ENCODE measurements at regions not wholly inside any gene's neighbourhood (a gene's known extent, or its start where the extent isn't known, plus 50 kb on each side); places are given as distances from the start of the nearest gene placed in this dataset.

DNA sequence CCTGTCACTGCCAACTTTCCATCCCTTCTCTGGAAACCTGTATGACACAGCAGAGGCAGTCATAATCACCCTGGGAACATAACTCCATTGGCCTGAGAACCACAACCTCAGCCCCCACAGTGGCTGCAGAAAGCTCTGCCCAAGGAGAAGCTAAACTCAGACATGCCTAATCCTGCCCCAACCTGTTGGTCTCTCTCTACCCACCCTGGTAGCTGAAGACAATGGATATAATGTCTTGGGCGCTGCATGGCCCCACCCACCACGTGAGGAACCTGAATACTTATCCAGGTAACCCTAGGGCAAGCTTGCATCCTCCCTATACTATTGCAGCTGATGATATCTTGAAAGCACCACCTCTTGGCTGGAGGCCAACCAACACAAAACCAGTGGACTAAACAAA lies 225.2 kb downstream of the TEX13C start:
- no peaks in the 10 kb centered on the region for H3K9me3 ChIP-seq (ENCODE audit: control insufficient read depth, low read length)
- no peak overlapping the region for H3K27ac ChIP-seq (ENCODE audit: low read depth, low read length)
- H3K9me3 Mint-ChIP-seq: peaks cover 33% of the 10 kb centered on the region
- 90% methylated on average over 2 of the region's 2 CpGs; no CpG with 5 or more reads in 1 of the 2 experiments for whole genome bisulfite sequencing, 2 experiments (ENCODE audit: insufficient coverage in 1 of 2, insufficient read length in 1 of 2)
- TF ChIP-seq, protein P1, sequence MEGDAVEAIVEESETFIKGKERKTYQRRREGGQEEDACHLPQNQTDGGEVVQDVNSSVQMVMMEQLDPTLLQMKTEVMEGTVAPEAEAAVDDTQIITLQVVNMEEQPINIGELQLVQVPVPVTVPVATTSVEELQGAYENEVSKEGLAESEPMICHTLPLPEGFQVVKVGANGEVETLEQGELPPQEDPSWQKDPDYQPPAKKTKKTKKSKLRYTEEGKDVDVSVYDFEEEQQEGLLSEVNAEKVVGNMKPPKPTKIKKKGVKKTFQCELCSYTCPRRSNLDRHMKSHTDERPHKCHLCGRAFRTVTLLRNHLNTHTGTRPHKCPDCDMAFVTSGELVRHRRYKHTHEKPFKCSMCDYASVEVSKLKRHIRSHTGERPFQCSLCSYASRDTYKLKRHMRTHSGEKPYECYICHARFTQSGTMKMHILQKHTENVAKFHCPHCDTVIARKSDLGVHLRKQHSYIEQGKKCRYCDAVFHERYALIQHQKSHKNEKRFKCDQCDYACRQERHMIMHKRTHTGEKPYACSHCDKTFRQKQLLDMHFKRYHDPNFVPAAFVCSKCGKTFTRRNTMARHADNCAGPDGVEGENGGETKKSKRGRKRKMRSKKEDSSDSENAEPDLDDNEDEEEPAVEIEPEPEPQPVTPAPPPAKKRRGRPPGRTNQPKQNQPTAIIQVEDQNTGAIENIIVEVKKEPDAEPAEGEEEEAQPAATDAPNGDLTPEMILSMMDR (conservative IDR thresholded peaks at IDR 0.05): no peak
- H3K36me3 ChIP-seq (ENCODE audit: control insufficient read depth, insufficient read depth, low read length): no peaks in the 10 kb centered on the region
- no peak overlapping the region for H3K4me3 ChIP-seq (ENCODE audit: low read length)
- no peak overlapping the region for H3K27ac Mint-ChIP-seq
- H3K36me3 Mint-ChIP-seq (ENCODE audit: low read depth): no peaks in the 10 kb centered on the region
- H3K9ac ChIP-seq (ENCODE audit: extremely low read depth, low read length, poor library complexity, severe bottlenecking): no peak overlapping the region
- no peak overlapping the region for H3K4me3 Mint-ChIP-seq
- DNase-seq: no peak
- H3K4me1 Mint-ChIP-seq: no peaks in the 10 kb centered on the region
- no peaks in the 10 kb centered on the region for H3K27me3 ChIP-seq (ENCODE audit: control insufficient read depth, insufficient read depth, low read length, poor library complexity, severe bottlenecking)
- no peaks in the 10 kb centered on the region for H3K27me3 Mint-ChIP-seq (ENCODE audit: insufficient read depth)
- no peaks in the 10 kb centered on the region for H3K4me1 ChIP-seq (ENCODE audit: control insufficient read depth, insufficient read depth, low read length)

DNA sequence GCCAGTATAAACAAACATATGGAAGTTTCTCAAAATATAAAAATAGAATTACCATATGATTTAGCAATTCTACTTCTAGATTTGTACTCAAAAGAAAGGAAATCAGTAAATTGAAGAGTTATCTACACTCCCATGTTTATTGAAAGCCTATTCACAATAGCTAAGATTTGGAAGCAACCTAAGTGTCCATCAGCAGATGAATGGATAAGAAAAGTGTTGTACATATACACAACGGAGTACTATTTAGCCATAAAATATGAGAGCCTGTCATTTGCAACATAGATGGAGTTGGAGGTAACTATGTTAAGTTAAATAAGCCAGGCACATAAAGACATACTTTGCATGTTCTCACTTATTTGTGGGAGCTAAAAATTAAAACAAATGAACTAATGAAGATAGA lies 257.8 kb downstream of the TEX13C start:
- H3K27me3 ChIP-seq (ENCODE audit: control insufficient read depth, insufficient read depth, low read length, poor library complexity, severe bottlenecking): no peaks in the 10 kb centered on the region
- H3K9me3 ChIP-seq (ENCODE audit: control insufficient read depth, low read length): no peaks in the 10 kb centered on the region
- TF ChIP-seq, protein P1 (conservative IDR thresholded peaks at IDR 0.05): no peak
- no peaks in the 10 kb centered on the region for H3K36me3 ChIP-seq (ENCODE audit: control insufficient read depth, insufficient read depth, low read length)
- H3K9me3 Mint-ChIP-seq: peaks cover 18% of the 10 kb centered on the region
- DNase-seq: no peak
- H3K27ac ChIP-seq (ENCODE audit: low read depth, low read length): no peak overlapping the region
- H3K27ac Mint-ChIP-seq: no peak overlapping the region
- no peaks in the 10 kb centered on the region for H3K36me3 Mint-ChIP-seq (ENCODE audit: low read depth)
- H3K27me3 Mint-ChIP-seq (ENCODE audit: insufficient read depth): no peaks in the 10 kb centered on the region
- H3K9ac ChIP-seq (ENCODE audit: extremely low read depth, low read length, poor library complexity, severe bottlenecking): no peak overlapping the region
- H3K4me3 Mint-ChIP-seq: no peak overlapping the region
- H3K4me1 Mint-ChIP-seq: no peaks in the 10 kb centered on the region
- H3K4me1 ChIP-seq (ENCODE audit: control insufficient read depth, insufficient read depth, low read length): no peaks in the 10 kb centered on the region
- WGBS, 2 experiments (ENCODE audit: insufficient coverage in 1 of 2, insufficient read length in 1 of 2): 100% methylated on average over 1 of the region's 1 CpG; no CpG with 5 or more reads in 1 of the 2 experiments
- no peak overlapping the region for H3K4me3 ChIP-seq (ENCODE audit: low read length)

DNA sequence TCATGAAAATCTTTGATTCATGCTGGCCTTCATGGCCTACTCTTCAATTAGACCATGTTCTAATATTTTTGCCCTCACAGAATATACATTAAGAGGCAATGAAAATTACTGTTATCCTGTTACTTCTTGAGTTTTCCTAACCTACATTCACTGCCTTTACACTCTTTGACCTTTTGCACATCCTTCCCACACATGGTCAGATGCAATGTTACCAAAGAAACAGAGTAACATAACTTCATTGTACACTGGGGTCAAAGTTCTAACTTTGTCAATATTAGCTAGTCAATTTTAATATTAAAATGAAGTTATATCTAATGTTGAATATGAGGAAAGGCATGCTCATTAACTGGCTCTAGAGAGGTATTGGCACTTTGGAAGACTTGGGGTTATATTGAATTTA lies 284.8 kb downstream of the TEX13C start:
- peaks cover 4% of the 10 kb centered on the region for H3K9me3 Mint-ChIP-seq

More for the DNA sequence above, 284.8 kb downstream of the TEX13C start:
- H3K27ac ChIP-seq (ENCODE audit: low read depth, low read length): no peak overlapping the region
- no peak overlapping the region for H3K9ac ChIP-seq (ENCODE audit: extremely low read depth, low read length, poor library complexity, severe bottlenecking)
- DNase-seq: no peak
- no peaks in the 10 kb centered on the region for H3K36me3 ChIP-seq (ENCODE audit: control insufficient read depth, insufficient read depth, low read length)
- H3K27ac Mint-ChIP-seq: no peak overlapping the region
- H3K4me1 Mint-ChIP-seq: no peaks in the 10 kb centered on the region
- no peak overlapping the region for H3K4me3 Mint-ChIP-seq
- H3K4me3 ChIP-seq (ENCODE audit: low read length): no peak overlapping the region
- TF ChIP-seq, protein P1 (conservative IDR thresholded peaks at IDR 0.05): no peak
- H3K27me3 Mint-ChIP-seq (ENCODE audit: insufficient read depth): no peaks in the 10 kb centered on the region
- H3K9me3 ChIP-seq (ENCODE audit: control insufficient read depth, low read length): no peaks in the 10 kb centered on the region
- H3K27me3 ChIP-seq (ENCODE audit: control insufficient read depth, insufficient read depth, low read length, poor library complexity, severe bottlenecking): no peaks in the 10 kb centered on the region
- no peaks in the 10 kb centered on the region for H3K4me1 ChIP-seq (ENCODE audit: control insufficient read depth, insufficient read depth, low read length)
- H3K36me3 Mint-ChIP-seq (ENCODE audit: low read depth): no peaks in the 10 kb centered on the region

Measured in endodermal cell (in vitro differentiated cells).